ENCODE measurements at regions not wholly inside any gene's neighbourhood (a gene's known extent, or its start where the extent isn't known, plus 50 kb on each side); places are given as distances from the start of the nearest gene placed in this dataset.
"Not testable (repeated sequence)": the region's sequence is repeated elsewhere in the genome, so short reads cannot be mapped to it uniquely, and the experiment has no call there.

DNA sequence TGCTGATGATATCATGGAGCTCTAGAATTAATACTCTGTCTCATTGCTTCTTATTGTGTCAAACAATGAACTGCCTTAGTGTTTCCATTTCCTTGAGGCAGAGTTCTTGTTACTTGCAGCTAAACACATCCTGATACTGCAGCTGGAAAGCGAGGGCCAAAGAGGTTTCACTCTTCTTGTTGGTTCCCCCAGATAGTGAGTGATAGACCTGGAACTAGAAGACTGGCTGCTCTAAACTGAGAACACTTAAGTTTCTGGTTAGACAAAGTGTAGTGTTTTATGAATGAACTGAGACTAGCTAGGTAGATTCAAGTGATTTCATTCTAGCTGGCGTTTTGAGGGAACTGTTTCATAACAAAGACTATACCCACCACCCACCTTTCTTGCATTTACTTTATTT is 321.7 kb downstream of the TXNL1 start:
- DNase-seq = no peak

DNA sequence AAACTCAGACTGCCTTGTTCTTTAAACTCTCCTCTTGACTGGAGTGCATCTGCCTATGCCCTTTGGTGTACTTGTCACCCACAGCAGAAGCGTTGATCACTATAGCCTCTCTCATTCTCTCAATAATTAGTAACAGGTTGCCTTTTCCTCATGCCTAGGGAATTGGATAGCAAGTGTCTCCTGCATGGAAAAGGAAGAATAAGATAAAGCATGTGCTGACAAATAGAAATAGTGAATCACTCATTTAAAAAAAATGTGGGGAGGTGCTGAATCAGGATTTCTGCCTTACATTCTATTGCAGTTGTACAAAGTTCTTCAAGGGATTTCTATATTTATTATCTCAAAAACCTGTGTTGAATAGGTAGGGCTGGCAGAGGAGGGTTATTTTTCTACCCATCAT is 323.0 kb downstream of the TXNL1 start:
- peak in 1 of 3 donors; percentile 44 for DNase-seq

DNA sequence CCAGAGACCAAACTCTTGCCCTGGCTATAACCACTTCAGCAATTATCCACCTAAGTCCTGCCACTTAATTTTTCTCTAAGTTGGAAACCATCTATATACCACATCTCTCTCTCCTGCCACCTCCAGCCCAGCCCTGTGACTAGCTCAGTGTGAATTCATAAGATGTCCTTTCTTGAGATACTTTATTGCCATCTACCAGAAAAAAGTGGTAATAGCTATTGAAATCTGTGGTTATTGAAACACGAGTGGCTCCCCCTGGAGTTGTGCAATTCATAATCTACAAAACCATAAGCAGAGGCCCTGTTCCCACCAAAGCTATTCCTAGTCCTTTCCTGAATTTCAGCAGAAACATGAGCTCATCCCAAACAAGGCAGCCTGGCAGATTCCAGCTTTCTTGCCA is 324.0 kb downstream of the TXNL1 start:
- DNase-seq = no peak

DNA sequence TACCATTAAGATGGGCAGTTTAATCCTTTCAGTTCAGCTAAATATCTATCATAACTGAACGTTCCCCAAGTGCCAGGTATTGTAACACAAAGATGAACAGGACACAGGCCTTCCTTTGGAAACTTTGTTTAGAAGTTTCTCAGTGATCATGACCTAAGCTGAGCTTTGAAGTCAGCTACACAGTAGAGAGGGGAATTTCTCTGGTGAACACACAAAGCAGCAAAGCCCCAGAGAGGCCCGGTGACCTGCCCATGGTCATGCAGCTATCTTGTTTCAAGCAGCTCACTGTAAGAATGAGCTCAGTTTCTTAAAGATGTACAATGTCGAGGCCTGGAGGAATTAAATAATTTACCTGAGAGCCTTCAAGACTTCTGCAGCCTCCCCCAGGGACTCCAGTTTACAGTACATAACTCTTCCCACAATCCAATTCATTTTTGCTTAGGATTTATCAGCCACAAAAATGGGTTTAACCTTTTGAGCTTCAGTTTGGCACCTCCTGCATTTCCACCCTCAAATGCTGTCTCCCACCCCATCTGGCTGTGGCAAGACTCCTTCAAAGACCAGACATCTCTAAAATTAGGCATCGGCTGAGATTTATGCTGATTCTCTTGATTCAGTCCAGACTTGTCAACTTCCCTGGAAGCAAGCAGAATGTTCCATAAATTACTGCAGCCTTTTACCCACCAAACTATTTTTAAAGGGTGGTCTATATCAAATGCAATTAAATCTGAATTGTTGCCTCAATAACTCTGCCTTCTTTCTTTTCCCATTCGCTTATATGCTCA is 325.6 kb downstream of the TXNL1 start:
- no peak for DNase-seq

DNA sequence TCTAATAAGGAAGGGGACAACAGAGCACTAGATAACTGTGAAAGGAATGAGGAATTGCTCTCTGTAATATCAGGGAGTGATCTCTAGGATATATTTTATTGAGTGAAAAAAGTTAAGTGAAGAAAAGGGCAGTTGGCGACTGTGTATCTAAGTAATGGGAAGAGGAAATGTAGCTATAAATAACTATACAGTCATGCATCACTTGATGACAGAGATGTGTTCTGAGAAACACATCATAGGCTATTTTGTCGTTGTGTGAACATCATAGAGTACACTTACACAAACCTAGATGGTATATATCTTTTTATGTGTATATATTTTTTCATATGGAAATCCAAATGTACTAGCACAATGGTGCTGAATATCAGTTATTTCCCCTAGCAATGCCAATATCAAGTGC is 329.3 kb downstream of the TXNL1 start:
- DNase-seq = no peak

DNA sequence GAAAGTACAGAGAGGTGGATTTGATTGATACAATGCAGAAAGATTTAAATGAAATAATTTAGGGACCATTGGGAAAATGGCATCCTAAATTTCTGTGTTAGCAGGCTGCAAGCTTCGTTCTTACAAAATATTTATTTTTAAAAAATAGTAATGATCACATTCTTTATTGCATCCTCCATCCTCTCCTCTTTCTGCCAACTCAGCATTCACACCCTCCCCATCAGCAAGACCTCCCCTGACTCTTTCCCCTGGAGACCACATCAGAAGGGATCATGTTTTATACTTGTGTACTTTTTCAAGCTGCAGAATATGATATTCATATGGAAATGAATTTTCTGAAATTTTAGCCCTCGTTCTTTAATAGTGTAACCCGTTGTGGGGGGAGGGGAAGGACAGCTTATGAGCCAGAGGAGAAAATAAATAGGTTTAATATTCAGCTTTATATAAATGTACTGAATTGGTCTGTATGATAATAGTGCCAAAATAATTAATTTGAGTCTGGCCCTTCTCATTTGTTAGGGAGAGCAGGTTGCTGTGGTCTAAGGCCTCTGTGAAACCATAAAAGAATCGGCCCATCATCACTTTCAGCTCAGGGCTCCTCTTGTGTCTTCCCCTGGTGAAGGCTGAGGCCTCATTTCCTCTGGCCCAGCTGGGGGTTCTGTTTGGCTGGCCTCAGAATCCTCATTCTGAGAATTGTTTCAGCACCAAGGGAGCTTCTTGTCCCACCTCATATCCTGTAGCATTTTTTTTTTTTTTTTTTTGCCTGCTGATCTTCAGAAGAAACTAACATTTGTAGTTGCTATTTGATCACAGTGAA is 330.8 kb downstream of the TXNL1 start:
- DNase-seq = peak in 2 of 3 donors; percentile 38 to 72

DNA sequence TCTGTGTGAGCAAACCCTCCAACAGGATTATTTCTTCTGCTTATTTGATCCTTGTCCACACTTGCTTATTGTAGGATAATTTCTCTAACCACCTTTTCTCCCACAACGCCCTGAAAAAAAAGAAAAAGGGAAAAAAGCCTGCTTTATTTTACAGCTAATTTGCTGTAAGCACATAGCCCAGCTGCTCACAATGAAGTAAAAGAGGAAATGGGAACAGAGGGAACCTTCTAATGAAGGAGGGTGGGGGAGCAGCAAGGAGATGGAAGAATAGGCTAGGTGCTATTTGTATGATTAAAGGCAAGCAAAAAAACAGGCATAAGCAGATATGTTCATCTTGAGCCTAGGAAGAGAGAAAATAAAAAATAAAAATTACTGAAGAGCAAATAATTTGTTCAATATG is 331.6 kb downstream of the TXNL1 start:
- DNase-seq = no peak

DNA sequence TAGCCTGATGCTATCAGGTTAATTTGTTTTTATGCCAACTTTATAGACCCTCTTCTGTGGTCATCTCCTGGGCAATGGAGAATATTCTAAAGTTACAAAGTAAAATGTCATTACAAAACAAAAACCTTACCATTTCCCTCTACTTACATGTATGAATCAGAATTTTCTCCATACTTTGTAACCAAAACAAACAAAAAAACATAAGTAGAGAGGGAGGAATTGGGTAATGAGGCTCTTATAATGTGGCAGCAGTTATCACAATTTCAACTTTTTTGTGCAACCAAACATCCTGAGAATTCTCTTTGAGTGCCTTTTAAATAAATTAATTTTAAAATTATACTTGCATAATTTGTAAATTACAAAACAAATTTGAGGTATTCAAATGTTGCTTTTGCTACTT is 332.8 kb downstream of the TXNL1 start:
- DNase-seq = no peak

DNA sequence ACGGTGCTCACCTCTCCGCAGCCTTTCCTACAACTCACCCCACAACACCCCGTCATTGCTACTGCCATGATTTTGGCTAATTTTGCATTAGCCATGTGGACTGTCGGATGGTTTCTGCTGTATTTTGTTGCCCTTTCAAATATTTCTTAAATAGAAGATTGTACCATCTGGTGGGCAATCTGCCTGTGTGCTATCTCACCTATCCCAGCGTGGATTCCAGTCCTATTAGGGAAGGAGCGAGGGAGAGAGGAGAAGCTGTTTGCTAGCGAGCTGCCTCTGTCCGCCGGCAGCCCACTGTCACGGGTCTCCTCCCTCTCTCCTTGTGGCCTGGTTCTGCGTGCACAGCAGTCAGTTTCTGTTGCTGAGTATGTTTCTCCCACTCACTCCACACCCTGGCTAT is 336.2 kb downstream of the TXNL1 start:
- DNase-seq = no peak

DNA sequence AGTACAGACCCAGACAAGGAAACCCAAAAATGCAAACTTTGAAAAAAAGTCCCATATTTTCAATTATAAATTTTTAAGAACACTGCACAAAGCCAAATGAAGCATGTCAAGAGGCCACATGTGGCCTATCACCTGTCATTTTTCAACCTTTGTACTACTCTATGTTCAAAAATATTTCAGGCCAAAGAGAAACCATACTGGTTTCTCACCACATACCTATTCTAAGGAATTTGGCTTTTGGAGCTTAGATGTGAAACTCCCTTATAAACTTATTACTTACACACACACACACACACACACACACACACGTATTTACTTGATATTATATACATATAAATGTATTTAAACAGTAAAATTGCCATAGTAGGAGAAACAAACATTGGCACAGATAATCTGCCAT is 338.7 kb downstream of the TXNL1 start:
- no peak for DNase-seq

DNA sequence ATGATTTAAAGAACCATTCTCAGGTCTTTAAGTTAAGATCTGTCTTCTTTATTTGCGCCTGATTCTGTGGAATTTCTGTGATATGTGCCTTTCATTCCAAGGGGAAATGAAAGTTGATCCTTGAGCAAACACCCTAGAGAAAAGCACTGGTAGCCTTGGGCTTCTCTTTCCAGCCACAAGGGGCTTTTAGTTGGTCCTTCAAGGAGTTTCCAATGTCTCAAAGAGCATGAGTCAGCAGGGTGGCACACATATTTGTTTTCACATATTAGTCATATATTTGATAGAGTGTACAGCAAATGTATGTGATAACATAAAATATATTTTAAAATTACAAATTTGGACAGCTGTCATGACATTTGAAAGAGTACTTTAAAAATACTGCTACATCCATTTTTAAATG is 339.5 kb downstream of the TXNL1 start:
- DNase-seq = no peak

DNA sequence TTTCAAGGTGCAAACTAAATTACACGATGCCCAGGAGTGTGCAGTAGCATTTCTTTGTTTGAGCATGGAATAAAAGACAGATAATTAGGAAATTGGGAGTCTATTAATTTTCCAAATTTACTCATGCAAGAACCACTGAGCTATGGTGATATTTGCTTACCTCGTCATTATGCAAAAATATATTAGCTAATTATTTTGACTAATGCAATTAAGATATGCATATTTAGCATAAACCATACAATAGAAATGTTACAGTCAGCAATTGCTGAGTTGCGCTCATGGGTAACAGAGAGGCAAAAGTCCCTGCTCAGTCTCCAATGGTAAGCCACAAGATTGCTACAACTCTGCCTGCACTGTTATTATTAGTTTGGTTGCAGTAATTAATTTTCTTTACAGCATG is 342.0 kb downstream of the TXNL1 start:
- DNase-seq = no peak

DNA sequence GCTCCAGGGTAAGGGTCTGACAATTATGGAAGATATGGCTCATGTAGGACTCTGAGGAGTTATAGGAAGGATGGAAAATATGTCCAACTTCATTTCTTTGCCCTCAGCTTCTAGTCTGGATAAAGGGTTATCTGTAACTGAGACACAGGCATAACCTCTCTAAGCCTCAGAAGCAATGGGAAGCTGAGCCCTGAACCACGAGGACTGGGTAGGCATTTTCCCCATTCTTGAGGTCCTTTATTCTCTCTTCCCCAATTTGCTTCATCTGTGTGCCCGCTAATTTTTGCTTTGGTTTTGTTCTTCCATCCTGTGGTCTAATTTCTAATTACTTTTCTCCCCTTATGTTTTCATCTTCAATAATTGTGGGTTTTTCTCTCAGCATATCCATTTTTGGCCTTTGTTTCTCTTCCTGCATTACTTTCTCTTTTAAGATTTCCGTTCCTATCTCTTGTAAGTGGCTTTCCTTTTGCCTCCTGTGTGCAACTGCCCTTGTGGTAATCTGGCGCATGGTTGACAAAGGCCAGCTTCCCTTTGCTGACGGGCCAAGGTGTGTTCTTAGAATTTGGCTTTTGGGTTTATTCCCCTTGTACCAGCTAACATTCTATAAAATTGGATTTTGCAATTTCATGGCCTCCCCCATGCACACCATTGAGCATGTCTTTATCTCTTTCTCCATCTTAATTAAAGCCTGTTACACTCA is 343.8 kb downstream of the TXNL1 start:
- DNase-seq = no peak

DNA sequence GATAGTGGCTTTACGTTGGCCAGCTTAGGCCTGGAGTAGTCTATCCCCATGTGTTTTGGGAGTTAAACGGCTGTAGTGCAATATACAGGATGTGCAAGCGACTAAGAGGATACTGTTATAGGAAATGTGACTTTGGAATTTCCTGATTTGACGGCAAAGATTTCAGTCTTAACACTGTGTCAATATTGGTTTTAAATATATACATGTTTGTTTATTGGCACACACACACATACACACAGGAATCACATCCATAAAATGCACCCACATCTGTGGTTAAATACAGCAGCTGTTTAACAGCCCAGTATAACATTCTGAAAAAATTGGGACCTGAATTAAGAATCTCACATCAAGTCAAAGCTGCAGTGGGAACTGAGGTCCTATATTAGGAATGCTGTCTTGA is 347.1 kb downstream of the TXNL1 start:
- peak in 2 of 3 donors; percentile 42 to 70 for DNase-seq

DNA sequence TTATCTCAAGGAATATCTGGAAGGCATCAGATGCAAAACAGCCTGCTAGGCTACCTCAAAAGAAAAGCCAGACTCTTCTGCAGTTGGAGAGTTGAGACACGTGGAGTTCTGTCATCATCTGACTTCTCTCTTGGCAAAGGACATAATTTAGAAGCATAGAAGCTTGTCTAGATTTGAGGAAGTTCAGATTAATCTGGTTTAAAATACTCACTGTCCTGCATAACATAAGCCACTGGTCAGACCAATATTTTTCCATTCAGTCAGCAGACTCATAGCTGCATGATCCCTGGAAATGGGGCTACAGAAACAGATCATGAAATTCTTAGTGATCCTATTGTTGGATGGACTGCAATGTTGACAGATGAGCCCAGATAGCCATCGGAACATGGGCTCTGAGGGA is 349.0 kb downstream of the TXNL1 start:
- DNase-seq = no peak

DNA sequence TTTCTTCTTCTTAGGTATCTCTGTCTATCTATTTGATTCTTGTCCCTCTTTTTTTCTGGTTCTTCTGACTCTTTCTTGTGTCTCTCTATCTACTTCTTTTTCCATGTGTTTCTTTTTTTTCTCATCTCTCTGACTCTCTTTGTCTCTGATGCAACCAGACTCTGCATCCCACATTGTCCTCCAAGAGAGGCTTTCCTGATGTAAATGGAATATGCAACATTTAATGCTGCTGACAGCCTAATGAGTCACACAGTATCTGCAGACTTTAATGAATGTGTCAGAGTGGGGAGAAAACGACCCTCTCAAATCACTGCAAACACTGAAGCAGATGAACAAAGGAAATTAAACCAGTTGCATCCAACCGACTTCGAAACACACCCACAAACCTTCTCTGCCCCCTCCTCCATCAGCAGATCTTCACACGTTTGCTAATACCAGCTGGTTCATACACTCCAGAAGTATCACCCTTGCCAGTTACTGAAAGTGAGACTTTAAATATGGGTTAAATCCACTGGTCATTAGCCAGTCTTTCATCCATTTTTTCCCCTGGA is 351.5 kb downstream of the TXNL1 start:
- peak in 1 of 3 donors; percentile 80 for DNase-seq

DNA sequence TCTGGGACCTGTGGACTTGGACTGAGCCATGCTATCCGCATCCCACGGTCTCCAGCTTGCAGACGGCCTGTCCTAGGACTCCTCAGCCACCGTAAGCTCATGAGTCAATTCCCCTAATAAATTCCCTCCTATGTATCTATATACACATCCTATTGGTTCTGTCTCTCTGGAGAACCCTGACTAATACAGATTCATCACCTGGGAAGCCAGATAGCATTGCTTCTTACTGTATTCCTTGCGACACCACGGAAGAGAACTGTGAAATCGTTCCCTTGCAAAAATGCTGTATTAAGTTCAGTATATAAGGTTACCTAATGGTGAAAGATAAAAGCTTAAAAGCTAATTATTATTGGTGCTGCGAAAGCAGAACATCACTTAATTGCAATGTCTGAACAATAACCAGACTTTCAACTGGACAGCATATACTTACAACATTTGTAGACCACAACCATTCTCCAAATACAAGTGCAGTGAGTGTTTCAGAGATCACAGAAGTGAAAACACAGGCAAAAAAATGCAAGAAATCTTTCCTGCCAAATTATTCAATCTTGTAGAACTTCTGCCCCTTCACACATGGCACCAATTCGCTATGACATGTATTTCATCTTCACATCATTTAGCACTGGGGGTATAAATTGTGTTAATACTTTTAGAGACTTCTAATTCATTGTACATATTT is 352.9 kb downstream of the TXNL1 start:
- DNase-seq = peak in 1 of 3 donors; percentile 41

DNA sequence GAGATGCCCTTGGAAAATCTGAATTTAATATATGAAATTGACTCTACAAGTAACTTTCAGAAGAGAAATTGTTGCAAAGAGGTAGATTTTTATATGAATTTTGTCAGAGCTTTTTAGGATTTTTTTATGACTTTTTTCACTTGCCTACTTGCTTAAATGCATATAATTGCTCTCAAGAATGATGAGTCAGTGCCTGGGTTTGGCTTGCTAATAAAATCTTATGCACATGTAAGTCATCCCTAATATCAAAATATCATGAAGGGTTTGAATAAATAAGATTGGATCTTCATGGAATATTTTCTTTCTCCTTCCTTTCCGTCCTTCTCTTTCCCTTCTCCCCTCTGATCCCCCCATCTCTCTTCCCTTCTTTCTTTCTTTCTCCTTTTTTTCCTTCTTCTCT is 354.1 kb downstream of the TXNL1 start:
- no peak for DNase-seq

DNA sequence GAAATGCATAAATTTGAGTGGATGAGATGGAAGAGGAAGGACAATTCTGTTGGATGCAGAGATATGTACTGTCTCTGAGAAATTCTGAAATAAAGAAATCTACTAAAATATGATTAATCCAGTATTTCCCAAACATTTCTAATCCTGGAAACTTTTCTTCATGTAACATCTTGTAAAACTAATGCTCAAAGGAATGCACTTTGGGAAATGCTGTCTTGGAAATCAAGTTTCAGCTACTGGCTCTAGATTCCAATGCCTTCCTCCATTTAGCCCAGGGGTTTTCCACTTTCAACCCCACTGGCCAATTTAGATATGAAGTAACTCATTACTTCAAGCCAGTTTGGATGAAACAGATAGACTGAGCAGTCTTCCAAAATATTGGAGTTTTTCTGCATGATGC is 355.1 kb downstream of the TXNL1 start:
- DNase-seq = no peak

DNA sequence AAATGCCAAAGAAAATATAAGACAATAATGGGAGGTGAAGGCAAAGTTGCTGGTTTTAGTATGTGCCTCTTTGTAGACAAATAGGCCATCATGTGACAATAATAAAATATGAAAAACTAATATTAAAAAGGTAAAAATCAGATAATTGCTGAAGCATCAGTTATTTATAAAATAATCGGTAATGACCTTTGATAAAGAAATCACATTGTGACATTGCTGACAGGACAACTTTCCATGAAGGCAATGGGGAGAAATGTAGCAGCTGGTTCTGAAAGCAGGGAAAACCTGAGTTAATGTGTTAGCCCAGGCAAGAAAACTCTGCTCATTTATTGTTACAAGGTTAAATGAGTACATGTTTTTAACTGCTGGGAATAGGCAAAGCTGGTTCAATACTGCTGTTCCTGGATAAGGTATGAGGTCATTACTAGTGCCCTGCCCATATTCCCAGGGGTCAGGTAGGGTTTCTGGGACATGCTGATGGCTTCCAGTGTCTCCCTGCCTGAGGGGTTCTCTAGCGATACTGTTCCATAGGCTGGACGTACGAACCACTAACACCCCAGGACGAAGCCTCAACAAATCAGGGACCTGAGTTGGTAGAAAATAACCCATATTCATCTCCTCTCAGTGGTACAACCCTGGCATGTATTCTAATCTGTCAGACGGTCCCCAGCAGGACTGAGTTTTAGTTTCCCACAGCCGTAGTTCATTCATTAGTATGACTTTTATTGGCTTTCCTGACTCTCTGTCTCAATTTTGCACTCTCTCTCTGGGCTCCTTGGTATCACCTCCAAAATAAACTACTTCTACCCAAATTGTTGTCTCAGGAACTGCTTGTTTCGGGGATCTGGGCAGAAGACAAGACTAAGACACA is 355.9 kb downstream of the TXNL1 start:
- DNase-seq = no peak

DNA sequence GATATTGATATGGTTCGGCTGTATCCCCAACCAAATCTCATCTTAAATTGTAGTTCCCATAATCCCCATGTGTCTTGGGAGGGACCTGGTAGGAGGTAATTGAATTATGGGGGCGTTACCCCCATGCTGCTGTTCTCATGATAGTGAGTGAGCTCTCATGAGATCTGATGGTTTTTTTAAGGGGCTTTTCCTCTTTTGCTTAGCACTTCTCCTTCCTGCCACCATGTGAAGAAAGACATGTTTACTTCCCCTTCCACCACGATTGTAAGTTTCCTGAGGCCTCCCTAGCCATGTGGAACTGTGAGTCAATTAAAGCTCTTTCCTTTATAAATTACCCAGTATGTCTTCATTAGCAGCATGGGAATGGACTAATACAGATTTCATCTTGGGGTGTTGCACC is 358.6 kb downstream of the TXNL1 start:
- DNase-seq = not testable (repeated sequence)

All from muscle of back (tissue), 3 donors.